Kidney (tissue), 13 donors: ENCODE measurements at regions not wholly inside any gene's neighbourhood (a gene's known extent, or its start where the extent isn't known, plus 50 kb on each side); places are given as distances from the start of the nearest gene placed in this dataset.
A peak's percentile ranks its signal among the peaks of the same experiment; 100 is the strongest.

ENCODE experiments used
- DNase-seq, 5 donors: peaks; one replicate each; pipeline ENCODE4 v3.0.0-alpha.2; 2013 to 2020
- FAIRE-seq: peaks from 2 replicates; lab custom pipeline; 2012; peaks lifted over from hg19 to GRCh38; lab: Jason Lieb, UNC
- H3K27ac ChIP-seq, 2 donors: one replicate each; pipeline ENCODE4 v1.7.0; 2013; ENCODE audit warnings: low read depth in 2 of 2, low read length in 2 of 2, inconsistent platforms in 1 of 2
- H3K27me3 ChIP-seq: one replicate; pipeline ENCODE4 v1.7.1; 2013; ENCODE audit warnings: low read length, inconsistent platforms; ENCODE audit not compliant: control insufficient read depth, insufficient read depth
- H3K36me3 ChIP-seq, 3 donors: one replicate each; pipeline versions ENCODE4 v1.7.0 to v1.7.1; 2013; ENCODE audit warnings: low read length in 3 of 3, control low read depth in 1 of 3, inconsistent platforms in 1 of 3; ENCODE audit not compliant: insufficient read depth in 3 of 3, control insufficient read depth in 2 of 3
- H3K4me1 ChIP-seq, 3 donors: one replicate each; pipeline versions ENCODE4 v1.7.0 to v1.7.1; 2013; ENCODE audit warnings: low read length in 3 of 3, inconsistent platforms in 1 of 3, low read depth in 1 of 3; ENCODE audit not compliant: control insufficient read depth in 2 of 3, insufficient read depth in 2 of 3
- H3K4me3 ChIP-seq, 3 donors: one replicate each; pipeline versions ENCODE4 v1.7.0 to v1.8.1; 2013; ENCODE audit warnings: low read length in 3 of 3, control low read depth in 1 of 3, inconsistent platforms in 1 of 3
- H3K9ac ChIP-seq, 3 donors: one replicate each; pipeline versions ENCODE4 v1.7.0 to v1.7.1; 2013; ENCODE audit warnings: low read length in 3 of 3, control low read depth in 1 of 3, inconsistent platforms in 1 of 3
- H3K9me3 ChIP-seq, 3 donors: one replicate each; pipeline versions ENCODE4 v1.7.0 to v1.7.1; 2013; ENCODE audit warnings: low read length in 3 of 3, control low read depth in 1 of 3, inconsistent platforms in 1 of 3; ENCODE audit not compliant: control insufficient read depth in 2 of 3, insufficient read depth in 1 of 3
- intact Hi-C: fragments of 100-400 bp; cut with DNase I; formaldehyde crosslinking; loops from one replicate; pipeline ENCODE4 v1.11.1; 2022
- TF ChIP-seq, protein P1 (sequence below): IDR thresholded peaks from 3 replicates; pipeline ENCODE4 v1.5.1; 2012; ENCODE audit warnings: mild to moderate bottlenecking, moderate library complexity, borderline replicate concordance; ENCODE audit not compliant: insufficient read depth; ENCODE audit errors: extremely low read depth
- donor health status: control.
- donor health status: control.
- donor health status: control.
- donor health status: control.
- donor health status: control.
- donor health status: DM: yes; HTN: yes; CAD: no.
- donor health status: Normal renal cell carcinoma (clear cell type).

DNA sequence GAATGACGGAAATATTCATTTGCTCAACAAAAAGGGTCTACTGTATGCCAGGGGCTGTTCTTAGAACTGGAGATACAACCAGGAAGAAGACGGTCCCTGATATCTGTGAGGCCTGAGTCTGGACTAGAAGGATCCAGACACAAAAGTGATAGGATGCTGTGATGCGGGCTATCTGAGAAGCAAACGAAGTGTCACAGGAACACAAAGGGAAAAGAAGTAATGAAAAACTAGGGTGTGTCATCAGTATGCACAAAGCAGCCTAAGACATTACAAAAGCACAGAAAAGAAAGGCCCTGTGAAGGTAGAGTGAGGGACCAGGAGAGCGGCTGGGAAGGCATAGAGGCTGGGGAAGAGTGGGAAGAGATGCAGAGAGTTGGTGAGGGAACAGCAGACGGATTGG lies 63.3 kb upstream of the C3orf80 start:
- H3K9ac ChIP-seq, result no peak overlapping the region
- DNase-seq, result no peak
- no peaks in the 10 kb centered on the region for H3K4me1 ChIP-seq
- H3K27ac ChIP-seq, result no peak overlapping the region
- TF ChIP-seq, protein P1, sequence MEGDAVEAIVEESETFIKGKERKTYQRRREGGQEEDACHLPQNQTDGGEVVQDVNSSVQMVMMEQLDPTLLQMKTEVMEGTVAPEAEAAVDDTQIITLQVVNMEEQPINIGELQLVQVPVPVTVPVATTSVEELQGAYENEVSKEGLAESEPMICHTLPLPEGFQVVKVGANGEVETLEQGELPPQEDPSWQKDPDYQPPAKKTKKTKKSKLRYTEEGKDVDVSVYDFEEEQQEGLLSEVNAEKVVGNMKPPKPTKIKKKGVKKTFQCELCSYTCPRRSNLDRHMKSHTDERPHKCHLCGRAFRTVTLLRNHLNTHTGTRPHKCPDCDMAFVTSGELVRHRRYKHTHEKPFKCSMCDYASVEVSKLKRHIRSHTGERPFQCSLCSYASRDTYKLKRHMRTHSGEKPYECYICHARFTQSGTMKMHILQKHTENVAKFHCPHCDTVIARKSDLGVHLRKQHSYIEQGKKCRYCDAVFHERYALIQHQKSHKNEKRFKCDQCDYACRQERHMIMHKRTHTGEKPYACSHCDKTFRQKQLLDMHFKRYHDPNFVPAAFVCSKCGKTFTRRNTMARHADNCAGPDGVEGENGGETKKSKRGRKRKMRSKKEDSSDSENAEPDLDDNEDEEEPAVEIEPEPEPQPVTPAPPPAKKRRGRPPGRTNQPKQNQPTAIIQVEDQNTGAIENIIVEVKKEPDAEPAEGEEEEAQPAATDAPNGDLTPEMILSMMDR, result no peak
- no peak for FAIRE-seq
- H3K27me3 ChIP-seq, result no peaks in the 10 kb centered on the region
- H3K36me3 ChIP-seq, result no peaks in the 10 kb centered on the region
- intact Hi-C loops, result no loop called here
- no peaks in the 10 kb centered on the region for H3K9me3 ChIP-seq
- H3K4me3 ChIP-seq, result no peak overlapping the region

DNA sequence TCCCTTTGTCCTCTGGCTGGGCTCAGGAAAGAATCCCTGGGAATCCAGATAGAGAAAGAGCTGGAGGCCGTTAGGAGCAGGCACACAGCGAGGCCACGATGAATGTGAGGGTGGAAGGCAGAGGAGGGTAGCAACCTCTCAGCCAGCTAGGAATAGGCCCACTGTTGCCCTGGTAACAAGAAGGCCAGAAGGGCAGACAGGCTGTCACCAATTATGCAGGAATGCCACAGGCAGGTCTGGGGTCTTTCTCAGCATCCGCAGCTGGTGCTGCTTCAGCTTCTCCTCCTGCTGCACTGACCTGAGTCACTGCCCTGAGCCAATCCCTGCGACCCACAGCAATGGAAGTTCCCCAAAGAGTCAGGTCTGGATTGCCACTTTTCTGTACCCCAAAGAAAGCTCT lies 62.8 kb upstream of the C3orf80 start:
- Histone ChIP-seq H3K27me3 (no peaks in the 10 kb centered on the region), H3K4me3 (no peak overlapping the region), H3K36me3 (no peaks in the 10 kb centered on the region), H3K27ac (no peak overlapping the region), H3K9ac (no peak overlapping the region), H3K4me1 (no peaks in the 10 kb centered on the region), H3K9me3 (no peaks in the 10 kb centered on the region)
- TF ChIP-seq, protein P1, result no peak
- intact Hi-C loops, result no loop called here
- DNase-seq (peak in 4 of 5 donors; percentile 40 to 59 (median 52)), FAIRE-seq (no peak)

DNA sequence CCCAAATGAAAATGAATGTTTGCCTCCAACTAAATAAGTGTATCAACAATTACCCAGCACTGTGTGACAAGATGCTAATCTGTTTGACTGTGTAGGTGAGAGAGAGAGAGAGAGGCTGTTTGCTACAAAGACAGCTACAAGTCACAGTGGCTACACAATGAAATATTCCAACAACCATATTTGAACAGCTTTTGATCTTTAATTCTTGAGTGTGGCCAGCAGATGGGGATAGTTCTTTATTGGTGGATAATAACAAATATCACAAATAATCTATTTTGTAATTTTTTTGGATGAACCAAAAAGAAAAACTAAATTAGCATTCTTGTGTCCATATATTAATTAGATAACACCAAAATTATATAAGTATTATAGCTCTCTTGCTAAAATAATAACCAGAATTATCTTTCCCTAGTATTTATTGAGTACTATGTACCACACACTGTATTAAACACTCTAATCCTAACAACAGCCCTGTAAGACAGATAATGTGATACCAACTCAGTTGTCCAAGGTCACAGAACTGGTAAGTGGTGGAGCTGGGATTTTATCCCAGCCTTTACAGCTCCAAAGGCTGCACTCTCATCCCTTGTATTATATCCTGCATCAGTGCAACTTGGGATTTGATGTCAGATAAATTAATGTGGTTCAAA lies 61.9 kb upstream of the C3orf80 start:
- FAIRE-seq (peak; percentile 65), DNase-seq (peak in 1 of 5 donors; percentile 37)
- Histone ChIP-seq H3K27ac (no peak overlapping the region), H3K27me3 (no peaks in the 10 kb centered on the region), H3K4me1 (no peaks in the 10 kb centered on the region), H3K4me3 (no peak overlapping the region), H3K9ac (no peak overlapping the region), H3K36me3 (no peaks in the 10 kb centered on the region), H3K9me3 (no peaks in the 10 kb centered on the region)
- intact Hi-C loops, result no loop called here
- TF ChIP-seq, protein P1, result peak; percentile 11

DNA sequence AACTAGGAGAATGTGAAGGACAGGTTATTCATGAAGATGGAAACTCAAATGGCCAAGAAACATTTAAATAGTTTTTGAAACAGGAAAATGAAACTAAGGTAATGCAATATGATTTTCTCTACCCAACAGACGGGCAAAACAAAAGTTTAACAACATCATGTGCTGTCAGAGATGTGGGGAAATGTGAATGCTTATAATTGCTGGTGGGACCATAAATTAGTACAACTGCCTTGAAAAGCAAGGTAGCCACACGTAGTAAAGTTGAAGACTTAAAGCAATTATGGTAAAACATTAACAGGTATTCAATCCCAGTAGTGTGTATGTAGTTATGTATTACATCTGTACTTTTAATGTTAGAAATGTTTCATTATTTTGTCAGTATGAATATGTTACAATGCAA lies 57.0 kb upstream of the C3orf80 start:
- H3K4me1 ChIP-seq, result no peaks in the 10 kb centered on the region
- no peak overlapping the region for H3K9ac ChIP-seq
- H3K27me3 ChIP-seq, result no peaks in the 10 kb centered on the region
- no peak for DNase-seq
- H3K4me3 ChIP-seq, result no peak overlapping the region
- no peaks in the 10 kb centered on the region for H3K36me3 ChIP-seq
- H3K9me3 ChIP-seq, result no peaks in the 10 kb centered on the region
- FAIRE-seq, result no peak
- intact Hi-C loops, result no loop called here
- TF ChIP-seq, protein P1, result no peak
- no peak overlapping the region for H3K27ac ChIP-seq
